Fibroblast of peridontal ligament (primary cell): ENCODE measurements at regions not wholly inside any gene's neighbourhood (a gene's known extent, or its start where the extent isn't known, plus 50 kb on each side); places are given as distances from the start of the nearest gene placed in this dataset.
"Not testable (repeated sequence)": the region's sequence is repeated elsewhere in the genome, so short reads cannot be mapped to it uniquely, and the experiment has no call there.

ENCODE experiments used
- DNase-seq: peaks from one replicate; pipeline ENCODE4 v3.0.0-alpha.2; 2010; ENCODE audit errors: extremely low read depth

DNA sequence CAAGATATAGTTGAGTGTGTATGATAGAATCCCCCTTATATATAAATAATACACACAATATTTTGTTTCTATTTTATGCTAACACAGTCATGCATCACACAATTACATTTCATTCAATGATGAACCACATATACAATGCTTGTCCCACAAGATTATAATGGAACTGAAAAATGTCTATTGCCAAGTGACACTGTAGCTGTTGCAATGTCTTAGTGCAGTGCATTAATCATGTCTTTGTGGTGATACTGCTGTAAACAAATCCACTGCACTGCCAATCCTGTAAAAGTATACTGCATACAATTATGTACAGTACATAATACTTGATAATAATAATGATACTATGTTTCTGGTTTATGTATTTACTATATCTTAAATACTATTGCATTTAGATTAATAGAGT, 512.1 kb upstream of the CNTN3 start:
- DNase-seq: no peak

DNA sequence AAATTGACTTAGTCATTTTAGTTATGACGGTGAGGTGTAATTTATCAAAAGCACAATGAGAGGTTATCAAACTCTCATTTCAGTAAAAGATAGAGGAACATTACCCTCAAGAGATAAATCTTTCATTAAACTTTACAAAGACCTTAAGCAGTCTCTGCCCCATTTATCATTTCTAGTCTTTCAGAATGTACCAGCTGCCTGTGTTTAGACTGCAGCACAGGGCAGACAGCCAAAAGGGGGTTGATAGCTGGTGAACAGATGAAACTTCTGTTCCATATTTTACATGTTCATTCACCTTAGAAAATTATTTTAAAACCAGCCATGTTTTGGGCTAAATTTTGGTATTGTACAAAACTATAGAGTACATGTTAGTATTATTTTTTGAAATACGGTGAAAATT, 514.6 kb upstream of the CNTN3 start:
- no peak for DNase-seq

DNA sequence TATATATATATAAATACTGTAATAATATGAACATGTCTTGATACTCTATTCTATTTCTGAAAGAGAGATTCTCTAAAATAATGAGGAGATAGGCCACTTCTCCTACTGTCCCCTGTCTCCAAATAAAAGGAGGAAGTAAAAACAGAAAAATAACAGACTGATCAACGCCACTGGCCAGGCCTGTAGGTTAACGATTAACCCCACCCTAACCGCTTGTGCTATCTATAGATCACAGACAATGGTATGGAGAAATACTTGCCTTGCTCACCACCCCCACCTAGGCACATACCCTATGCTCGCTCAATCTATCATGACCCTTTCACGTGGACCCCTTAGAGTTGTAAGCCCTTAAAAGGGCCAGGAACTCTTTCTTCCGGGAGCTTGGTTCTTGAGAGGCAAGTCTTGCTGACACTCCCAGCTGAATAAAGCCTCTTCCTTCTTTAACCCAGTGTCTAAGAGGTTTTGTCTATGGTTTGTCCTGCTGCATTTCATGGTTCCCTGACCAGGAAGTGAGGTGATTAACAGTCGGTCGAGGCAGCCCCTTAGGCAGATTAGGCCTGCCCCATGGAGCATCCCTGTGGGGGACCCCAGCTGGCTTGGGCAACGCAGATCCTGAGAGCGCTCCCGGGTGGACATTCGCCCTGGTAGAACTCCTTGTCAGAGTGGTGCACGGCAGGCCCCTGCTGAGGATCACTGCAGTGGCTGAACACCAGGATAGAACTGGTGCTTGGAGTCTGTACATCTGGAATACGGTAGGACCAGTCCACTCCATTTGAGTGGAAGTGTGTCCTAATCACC, 521.8 kb upstream of the CNTN3 start:
- no peak for DNase-seq

DNA sequence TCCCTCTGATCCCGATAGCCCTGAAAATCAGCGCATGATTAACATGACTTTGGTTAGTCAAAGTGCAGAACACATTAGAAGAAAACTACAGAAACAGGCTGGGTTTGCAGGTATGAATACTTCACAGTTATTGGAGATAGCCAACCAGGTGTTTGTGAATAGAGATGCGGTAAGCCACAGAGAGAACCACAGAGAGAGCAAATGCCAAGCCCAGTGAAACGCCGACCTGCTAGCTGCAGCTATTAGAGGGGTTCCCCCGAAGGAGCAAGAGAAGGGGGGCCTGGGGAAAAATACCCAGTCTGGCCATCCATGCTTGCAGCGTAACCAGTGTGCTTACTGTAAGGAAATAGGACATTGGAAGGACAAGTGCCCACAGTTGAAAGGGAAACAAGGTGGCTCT, 523.9 kb upstream of the CNTN3 start:
- DNase-seq: no peak

DNA sequence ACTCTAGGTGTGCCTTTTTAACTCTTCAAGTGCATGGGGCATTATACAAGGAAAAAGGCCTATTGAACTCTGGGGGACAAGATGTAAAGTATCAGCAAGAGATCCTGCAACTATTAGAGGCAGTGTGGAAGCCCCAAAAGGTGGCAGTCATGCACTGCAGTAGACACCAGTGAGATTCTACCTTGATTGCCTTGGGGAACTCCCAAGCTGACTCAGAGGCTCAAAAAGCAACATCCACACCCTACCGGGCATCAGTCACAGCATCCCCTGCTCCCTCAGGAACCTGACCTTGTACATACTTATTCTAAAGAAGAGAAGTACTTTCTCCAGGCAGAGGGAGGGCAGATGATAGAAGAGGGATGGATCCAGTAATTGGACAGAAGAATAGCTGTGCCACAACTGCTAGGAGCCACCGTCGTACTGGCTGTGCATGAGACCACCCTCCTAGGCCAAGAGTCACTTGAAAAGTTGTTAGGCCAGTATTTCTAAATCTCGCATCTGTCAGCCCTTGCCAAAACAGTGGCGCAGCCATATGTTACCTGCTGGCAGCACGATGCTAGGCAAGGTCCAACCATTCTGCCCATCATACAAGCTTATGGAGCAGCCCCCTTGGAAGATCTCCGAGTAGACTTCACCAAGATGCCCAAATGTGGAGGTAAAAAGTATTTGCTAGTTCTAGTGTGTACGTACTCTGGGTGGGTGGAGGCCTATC, 523.1 kb upstream of the FRG2C start:
- no peak for DNase-seq

DNA sequence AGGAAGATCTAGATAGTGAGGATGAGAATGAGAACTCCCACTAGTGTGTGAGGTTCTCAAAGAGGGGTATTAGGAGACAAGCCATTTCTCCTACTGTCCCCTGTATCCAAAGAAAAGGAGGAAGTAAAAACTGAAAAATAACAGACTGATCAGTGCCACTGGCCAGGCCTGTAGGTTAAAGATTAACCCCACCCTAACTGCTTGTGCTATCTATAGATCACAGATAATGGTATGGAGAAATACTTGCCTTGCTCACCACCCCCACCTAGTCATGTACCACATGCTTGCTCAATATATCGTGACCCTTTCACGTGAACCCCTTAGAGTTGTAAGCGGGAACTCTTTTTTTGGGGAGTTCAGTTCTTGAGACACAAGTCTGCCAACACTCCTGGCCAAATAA, 519.7 kb upstream of the FRG2C start:
- no peak for DNase-seq

DNA sequence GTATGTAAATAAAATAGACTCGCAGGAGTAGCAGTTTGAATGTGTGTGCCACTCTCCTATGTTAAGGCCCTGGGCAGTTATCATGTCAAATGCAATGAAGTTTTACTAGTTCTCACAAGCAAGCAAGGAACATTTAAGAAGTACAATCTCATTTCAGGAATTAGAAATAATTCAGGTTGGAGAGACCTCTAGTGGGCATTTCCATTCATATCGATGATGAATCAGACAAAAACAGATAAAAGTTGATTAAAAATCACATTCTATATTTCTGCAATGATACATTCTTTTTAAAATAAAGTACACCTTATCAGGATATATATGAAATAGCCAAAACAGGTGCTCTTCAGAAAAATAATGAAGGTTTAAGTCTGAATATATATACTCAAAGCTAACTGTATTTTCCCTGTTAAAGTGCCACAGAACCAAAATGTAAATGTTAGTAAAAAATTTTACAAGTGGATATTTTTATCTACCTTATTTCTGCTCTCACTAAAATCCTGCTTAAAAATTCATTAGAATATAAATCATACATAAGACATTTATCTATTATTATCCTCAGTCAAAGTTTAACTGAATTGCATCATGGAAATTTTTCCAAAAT, 492.4 kb upstream of the FRG2C start:
- DNase-seq: peak; percentile 31

DNA sequence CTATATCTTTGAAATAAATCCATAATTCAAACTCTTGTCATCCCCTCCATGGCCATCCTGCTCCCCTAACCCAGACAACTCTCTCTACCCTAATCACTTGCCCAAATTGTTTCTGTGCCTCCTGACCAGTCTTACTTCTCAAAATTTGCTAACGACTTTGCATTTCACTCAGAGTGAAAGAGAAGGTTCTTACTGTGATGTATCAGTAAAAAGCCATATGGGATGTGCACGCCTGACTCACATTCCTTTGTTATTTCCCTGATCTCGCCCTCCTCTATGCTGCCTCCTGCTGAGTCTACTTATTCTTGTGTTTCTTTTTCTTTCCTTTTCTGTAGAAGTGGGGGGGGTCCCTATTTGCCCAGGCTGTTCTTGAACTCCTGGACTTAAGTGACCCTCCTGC, 487.2 kb upstream of the FRG2C start:
- no peak for DNase-seq

DNA sequence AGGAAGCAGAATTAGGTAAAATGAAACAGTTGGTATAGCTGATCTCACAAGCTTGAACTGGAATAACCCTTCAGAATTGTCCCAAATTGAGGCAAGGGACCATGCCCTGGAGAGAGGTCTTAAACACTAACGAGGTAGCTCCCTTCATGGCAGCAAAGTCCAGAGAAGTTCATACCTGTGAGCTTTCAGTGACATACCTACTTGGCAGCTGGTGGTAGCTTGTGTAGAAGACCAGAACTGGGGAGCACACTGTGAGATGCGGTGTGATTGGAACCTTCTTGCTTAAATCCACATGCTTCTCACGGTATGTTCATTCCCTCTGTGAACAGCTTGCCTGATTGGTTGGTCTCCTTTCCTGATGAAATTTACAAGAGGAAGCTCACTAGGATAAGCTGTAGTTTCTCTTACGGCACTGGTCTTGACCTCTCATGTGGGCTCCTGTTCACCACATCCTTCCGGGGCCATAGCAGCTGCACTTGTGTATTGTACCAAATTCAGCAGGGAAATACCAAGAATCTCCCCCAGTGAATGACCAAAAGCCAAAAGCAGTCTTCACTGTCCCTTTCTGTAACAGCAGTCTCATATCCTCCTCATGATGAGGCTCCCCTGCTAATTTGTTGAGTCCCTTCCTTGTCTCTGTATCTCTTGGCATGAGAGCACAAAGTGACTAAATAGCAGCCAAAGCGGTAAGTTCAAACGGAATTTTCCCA, 483.7 kb upstream of the FRG2C start:
- DNase-seq: no peak

DNA sequence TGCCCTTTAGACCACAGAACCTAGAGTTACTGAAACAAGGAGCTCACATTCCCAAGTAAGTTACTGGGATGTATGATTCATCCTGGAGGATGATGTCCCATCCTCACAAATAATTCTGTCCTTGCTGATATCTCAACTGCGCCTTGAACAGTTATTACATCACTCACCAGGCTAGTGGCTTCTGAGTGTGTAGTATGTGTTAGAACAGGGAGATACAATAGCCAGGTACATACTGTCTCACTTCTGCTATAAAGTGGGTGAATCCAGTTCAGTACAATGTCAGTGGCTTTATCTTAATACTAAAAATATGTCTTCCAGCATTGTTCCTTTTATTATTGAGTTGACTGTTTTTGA, 483.2 kb upstream of the FRG2C start:
- no peak for DNase-seq

DNA sequence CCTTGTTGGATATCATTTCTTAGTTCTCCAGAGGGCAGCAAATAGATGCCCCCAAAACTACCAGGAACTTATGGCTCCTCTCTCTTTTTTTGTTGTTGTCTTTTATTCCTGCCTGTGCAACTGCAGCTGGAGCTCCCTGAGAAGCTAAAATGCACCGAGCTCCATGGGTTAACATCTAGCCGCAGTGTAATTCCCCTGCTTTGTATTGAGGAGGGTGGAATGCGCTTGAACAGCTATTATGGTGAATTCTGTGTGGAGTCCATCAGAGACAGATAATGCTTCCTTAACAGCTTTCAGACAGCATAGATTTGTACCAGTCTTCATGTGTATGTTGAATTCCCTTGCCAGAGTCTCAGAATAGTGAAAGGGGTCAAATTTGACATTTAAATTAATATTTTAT, 475.2 kb upstream of the FRG2C start:
- no peak for DNase-seq

DNA sequence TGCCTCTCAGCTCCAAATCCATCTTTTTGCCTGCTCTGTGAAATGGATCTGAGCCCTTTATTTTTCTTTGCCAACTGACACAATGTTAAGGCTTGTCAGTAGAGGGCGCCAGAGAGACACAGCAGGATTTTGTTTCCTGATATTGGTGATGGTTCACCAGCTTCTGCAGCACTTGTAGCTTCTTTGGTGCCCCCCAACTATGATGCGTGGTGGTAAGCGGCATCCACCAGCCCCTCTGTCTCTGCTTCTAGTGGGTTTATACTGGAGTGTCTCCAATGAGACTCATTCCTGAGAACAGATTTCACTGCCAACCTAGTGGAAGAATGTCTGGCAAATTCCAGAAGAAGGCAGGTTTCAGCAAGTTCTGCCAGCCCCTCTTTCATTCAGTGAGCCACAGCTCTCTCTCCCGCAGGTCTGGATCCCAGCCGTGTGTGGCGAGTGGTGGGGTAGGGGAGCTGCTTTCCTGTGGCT, 471.9 kb upstream of the FRG2C start:
- DNase-seq: peak; percentile 52

DNA sequence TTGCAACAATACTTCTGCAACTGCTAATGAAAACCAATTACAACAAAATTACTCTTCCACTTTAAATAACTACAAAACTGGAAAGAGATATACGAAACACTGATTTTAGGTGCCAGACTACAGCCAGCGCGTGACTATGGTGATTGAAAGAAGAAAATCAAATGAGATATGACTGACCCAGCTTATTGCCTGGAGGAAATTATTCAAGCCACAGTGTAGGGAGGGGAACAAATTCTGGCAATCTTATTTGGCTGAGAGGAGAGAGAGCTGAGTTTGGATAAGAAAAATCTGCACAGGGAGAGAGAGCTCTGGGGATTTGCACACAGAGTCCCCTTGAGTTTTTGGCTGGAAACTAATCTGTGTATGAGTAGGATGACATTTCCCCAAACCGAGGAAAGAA, 470.3 kb upstream of the FRG2C start:
- no peak for DNase-seq

DNA sequence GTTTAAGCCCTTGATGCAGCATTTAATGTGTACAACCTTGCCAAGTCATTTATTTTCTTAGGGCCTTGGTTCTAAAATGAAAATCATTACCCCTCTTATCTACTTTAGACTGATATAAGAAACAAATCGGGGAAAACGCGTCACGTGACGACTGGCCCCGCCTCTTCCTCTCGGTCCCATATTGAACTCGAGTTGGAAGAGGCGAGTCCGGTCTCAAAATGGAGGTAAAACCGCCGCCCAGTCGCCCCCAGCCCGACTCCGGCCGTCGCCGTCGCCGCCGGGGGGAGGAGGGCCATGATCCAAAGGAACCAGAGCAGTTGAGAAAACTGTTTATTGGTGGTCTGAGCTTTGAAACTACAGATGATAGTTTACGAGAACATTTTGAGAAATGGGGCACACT, 449.8 kb upstream of the FRG2C start:
- DNase-seq: not testable (repeated sequence)

DNA sequence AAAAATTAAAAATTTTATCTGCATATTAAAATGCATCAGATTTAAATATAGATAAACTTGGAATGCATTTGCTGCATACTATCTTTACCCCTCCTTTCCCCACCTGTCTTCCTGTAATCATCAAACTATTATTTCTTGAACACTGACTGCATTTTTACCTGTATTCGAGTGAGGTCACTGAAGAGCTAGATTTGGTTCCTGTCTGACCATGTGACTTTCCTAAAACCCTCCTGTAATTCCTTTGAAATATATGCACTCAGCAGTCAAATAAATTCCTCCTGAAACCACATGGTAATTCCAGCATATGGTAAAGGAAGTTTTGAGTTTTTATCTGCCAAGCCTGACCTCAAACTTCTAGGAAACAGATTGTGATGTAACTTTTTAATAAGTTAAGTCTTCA, 445.6 kb upstream of the FRG2C start:
- no peak for DNase-seq

DNA sequence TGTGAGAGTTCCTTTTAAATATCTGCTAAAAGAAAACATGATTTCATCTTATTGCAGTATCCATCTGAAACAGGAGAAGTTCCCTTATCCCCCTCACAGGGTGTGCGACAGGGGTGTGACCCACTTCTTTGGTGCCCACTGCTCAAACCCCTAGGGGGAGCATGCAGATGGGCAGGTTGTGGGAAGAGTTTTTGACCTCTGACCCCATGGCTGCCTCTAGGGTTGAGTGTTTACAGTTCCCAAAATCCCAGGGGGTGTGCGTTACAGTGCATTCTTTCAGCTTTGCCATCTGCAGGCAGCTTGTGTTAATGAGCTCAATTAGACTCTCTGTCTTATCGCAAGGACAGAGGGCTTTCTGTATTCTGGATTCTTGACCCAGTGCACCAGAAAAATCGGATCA, 443.2 kb upstream of the FRG2C start:
- DNase-seq: no peak

DNA sequence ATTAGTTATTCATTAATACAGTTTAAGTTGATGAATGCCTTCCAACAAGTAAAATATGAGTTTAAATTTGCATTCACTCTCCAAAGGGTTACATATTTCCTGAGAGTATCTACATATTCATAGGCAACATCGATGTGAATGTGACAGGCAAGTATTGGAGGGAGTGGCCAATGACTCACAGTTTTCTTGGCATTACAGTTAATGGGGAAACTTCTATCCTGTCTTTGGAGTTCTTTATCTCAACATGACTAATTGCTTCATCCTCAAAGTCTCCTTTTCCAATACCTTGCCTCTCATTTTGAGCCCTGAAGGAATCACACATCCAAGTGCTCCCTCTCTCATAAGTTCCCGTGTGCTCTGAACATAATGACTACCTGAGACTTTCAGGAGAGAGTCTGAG, 439.7 kb upstream of the FRG2C start:
- DNase-seq: no peak

DNA sequence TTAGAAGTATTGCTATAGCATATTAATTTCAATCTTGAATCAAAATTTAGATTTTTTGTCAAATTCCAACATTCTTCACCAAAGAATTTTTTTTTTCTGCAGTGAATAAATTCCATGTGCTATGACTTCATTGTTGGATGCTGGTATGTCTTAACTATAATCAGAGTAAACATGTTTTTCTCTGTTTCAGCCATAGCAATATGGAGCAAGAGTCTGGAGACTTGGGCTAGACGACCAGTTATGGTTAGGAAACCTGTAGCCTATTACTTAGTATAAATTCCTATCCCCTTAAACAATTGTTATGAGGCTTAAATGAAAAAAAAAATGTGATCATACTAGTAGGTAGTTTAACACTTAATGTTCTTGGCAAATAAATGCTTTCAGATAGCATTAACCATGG, 431.9 kb upstream of the FRG2C start:
- DNase-seq: no peak

DNA sequence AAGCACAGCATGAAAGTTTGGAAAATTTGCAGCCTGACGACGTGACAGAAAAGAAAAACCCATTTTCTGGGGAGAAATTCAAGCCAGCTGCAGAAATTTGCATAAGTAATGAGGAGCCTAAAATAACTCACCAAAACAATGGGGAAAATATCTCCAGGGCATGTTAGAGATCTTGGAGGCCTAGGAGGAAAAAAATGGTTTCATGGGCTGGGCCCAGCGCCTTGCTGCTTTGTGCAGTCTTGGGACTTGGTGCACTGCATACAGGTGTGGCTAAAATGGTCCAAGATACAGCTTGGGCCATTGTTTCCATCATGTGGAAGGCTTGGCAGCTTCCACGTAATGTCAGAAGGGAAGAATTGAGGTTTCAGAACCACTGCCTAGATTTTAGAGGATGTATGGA, 428.5 kb upstream of the FRG2C start:
- no peak for DNase-seq

DNA sequence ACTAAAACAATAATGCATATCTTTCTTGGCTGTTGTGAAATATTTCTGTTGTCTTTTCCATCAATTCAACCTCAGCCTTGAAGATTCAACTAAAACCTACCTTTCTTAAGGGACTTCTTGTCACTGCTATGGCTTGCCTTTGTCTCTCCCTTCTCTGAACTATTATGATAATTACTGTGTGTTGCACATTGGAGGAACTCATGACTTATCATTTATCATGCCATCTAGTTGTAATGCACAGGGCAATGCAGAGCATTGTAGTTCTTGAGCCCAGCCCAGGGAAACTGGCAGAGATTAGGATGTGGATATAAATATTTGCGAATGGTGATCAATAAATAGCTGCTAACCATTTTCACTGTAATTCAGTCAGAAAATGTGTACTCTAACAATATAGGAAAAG, 427.1 kb upstream of the FRG2C start:
- no peak for DNase-seq

DNA sequence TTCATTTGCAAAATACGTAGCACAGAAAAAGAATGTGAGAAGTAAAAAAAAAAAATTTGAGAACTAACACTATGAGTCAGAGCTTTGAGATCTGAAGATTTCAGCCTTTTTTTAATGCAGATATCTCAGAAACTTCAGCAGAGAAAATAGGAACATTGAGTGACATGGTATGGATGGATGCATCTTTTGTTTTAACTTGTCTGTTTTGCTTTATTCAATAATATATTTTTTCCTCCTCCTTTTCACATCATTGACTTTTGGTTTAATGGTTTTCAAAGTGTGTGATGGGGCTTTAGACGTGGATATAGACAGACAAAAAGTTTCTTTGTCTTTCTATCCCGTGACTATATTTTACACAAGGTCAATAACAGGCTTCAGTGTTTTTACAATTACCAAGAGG, 426.7 kb upstream of the FRG2C start:
- no peak for DNase-seq

DNA sequence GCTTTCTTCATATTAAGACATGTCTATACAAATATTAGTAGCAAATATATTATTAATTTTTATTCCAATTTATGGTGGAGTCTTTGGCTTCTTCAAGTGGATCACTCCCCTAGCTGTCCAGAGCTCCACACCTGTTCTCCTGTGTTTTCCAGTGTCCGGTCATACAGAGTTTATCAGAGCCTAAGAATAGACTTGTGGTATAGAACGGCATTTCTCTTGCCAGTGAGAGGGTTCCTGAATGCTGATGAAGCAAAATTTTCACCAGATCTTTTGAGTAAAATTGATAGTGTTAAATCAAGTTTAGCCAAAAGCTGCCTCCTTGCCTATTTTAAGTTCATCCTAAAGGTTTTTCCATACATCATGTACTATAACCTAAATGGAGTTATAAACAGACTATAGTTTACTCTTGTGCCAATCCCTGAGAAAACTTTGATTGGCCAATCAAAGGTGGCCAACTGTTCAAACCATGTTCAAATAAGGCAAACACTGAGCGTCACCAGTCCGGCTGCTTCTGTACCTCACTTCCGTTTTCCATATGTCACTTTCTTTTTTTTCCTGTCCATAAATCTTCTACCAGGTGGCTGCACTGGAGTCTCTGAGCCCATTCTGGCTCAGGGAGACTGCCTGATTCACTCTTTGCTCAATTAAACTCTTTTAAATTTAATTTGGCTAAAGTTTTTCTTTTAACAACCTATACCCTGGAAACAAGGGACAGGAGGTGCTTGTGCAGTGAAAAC, 422.7 kb upstream of the FRG2C start:
- DNase-seq: not testable (repeated sequence)
